H1 (cell line): ENCODE measurements at regions not wholly inside any gene's neighbourhood (a gene's known extent, or its start where the extent isn't known, plus 50 kb on each side); places are given as distances from the start of the nearest gene placed in this dataset.
"Not testable (repeated sequence)": the region's sequence is repeated elsewhere in the genome, so short reads cannot be mapped to it uniquely, and the experiment has no call there.

Experiments
- CTCF ChIA-PET: fragments of 300-600 bp; sonication (Branson Sonifier 250); formaldehyde crosslinking; loops from one replicate; lab custom pipeline; 2021; ENCODE audit not compliant: partially characterized antibody; lab: Charles Lee
- POLR2A ChIA-PET: fragments of 300-600 bp; sonication (Branson Sonifier 250); formaldehyde crosslinking; loops from one replicate; lab custom pipeline; 2021; ENCODE audit warnings: inconsistent platforms; ENCODE audit not compliant: partially characterized antibody; lab: Charles Lee
- DNase-seq, 2 experiments: peaks; one replicate each; pipeline versions ENCODE4 v3.0.0 to v3.0.0-alpha.2; 2010 to 2022; ENCODE audit warnings: low spot score in 2 of 2, low read depth in 1 of 2, mixed read lengths in 1 of 2
- FAIRE-seq: peaks from 2 replicates; lab custom pipeline; 2011; peaks lifted over from hg19 to GRCh38; lab: Jason Lieb, UNC
- H2AFZ ChIP-seq: 2 replicates; pipeline ENCODE4 v1.8.1; 2012; ENCODE audit warnings: low read length, inconsistent platforms
- H2AK5ac ChIP-seq: 2 replicates; pipeline ENCODE4 v1.6.1; 2013; ENCODE audit warnings: low read depth, low read length
- H2BK120ac ChIP-seq: replicated peaks from 2 replicates; pipeline ENCODE3; 2013; ENCODE audit warnings: low read depth, low read length, inconsistent platforms
- H2BK12ac ChIP-seq: 2 replicates; pipeline ENCODE4 v1.6.1; 2013; ENCODE audit warnings: low read depth, low read length
- H2BK15ac ChIP-seq: 2 replicates; pipeline ENCODE4 v1.6.1; 2013; ENCODE audit warnings: low read length
- H2BK20ac ChIP-seq: 2 replicates; pipeline ENCODE4 v1.6.1; 2013; ENCODE audit warnings: low read length
- H2BK5ac ChIP-seq: 2 replicates; pipeline ENCODE4 v1.6.1; 2013; ENCODE audit warnings: low read depth, low read length
- H3K14ac ChIP-seq: 2 replicates; pipeline ENCODE4 v1.6.1; 2013; ENCODE audit warnings: inconsistent platforms; ENCODE audit not compliant: insufficient read length
- H3K18ac ChIP-seq: 2 replicates; pipeline ENCODE4 v1.6.1; 2013; ENCODE audit warnings: low read length; ENCODE audit errors: extremely low read depth
- H3K23ac ChIP-seq: 2 replicates; pipeline ENCODE4 v1.6.1; 2013; ENCODE audit warnings: inconsistent platforms; ENCODE audit not compliant: insufficient read length
- H3K23me2 ChIP-seq: 2 replicates; pipeline ENCODE4 v1.6.1; 2013; ENCODE audit warnings: low read depth, low read length
- H3K27ac ChIP-seq: 2 replicates; pipeline ENCODE4 v1.6.1; 2011; ENCODE audit warnings: low read depth, low read length, inconsistent platforms
- H3K27me3 ChIP-seq, 4 experiments: replicated peaks in 1 of 4; 1 replicate in 1 of 4; 2 replicates in 3 of 4; pipeline versions ENCODE4 v1.6.1 to v1.8.1; 2011 to 2013; ENCODE audit warnings: low read length in 3 of 4, mild to moderate bottlenecking in 3 of 4, inconsistent platforms in 2 of 4, mixed read lengths in 2 of 4, moderate library complexity in 1 of 4; ENCODE audit not compliant: control insufficient read depth in 3 of 4, insufficient read depth in 3 of 4; ENCODE audit errors: extremely low read depth in 1 of 4
- H3K36me3 ChIP-seq, 4 experiments: 2 replicates each; pipeline versions ENCODE4 v1.6.1 to v1.8.1; 2011 to 2013; ENCODE audit warnings: mild to moderate bottlenecking in 4 of 4, low read length in 3 of 4, moderate library complexity in 2 of 4, control low read depth in 1 of 4, inconsistent platforms in 1 of 4; ENCODE audit not compliant: insufficient read depth in 4 of 4, control insufficient read depth in 2 of 4
- H3K4ac ChIP-seq: replicated peaks from 2 replicates; pipeline ENCODE3; 2013; ENCODE audit warnings: low read length, low read depth, mixed read lengths, inconsistent platforms; ENCODE audit not compliant: insufficient read length
- H3K4me1 ChIP-seq, 4 experiments: replicated peaks in 1 of 4; 1 replicate in 1 of 4; 2 replicates in 3 of 4; pipeline versions ENCODE4 v1.6.1 to v1.8.1; 2011 to 2013; ENCODE audit warnings: low read length in 3 of 4, inconsistent platforms in 2 of 4, mixed read lengths in 1 of 4; ENCODE audit not compliant: insufficient read depth in 4 of 4, control insufficient read depth in 3 of 4
- H3K4me2 ChIP-seq, 2 experiments: 2 replicates each; pipeline versions ENCODE4 v1.6.1 to v1.8.1; 2011 to 2013; ENCODE audit warnings: low read depth in 2 of 2, low read length in 2 of 2, control low read depth in 1 of 2, inconsistent platforms in 1 of 2, mild to moderate bottlenecking in 1 of 2; ENCODE audit not compliant: insufficient read depth in 1 of 2
- H3K4me3 ChIP-seq, 4 experiments: fragments of 200-600, 300-600 bp in 1 of 4; sonication (generic), shearing (Covaris generic), sonication (Bioruptor Twin) in 1 of 4; 2 replicates each; pipeline versions ENCODE4 v1.5.1 to v1.8.1; 2011 to 2016; ENCODE audit warnings: low read length in 4 of 4, low read depth in 3 of 4, control low read depth in 2 of 4, inconsistent platforms in 2 of 4, mild to moderate bottlenecking in 2 of 4, mixed read lengths in 1 of 4, moderate library complexity in 1 of 4; ENCODE audit not compliant: insufficient read depth in 2 of 4; ENCODE audit errors: extremely low read depth in 1 of 4
- H3K56ac ChIP-seq: replicated peaks from 2 replicates; pipeline ENCODE3; 2013; ENCODE audit warnings: low read depth, mild to moderate bottlenecking, mixed read lengths, low read length, inconsistent platforms; ENCODE audit not compliant: insufficient read length
- H3K79me1 ChIP-seq: 2 replicates; pipeline ENCODE4 v1.6.1; 2013; ENCODE audit warnings: low read depth, low read length, control low read depth
- H3K79me2 ChIP-seq, 2 experiments: 2 replicates each; pipeline versions ENCODE4 v1.6.1 to v1.8.1; 2012 to 2013; ENCODE audit warnings: low read length in 2 of 2, mild to moderate bottlenecking in 2 of 2, inconsistent platforms in 1 of 2; ENCODE audit not compliant: insufficient read depth in 2 of 2, control insufficient read depth in 1 of 2
- H3K9ac ChIP-seq, 4 experiments: replicated peaks in 1 of 4; 1 replicate in 1 of 4; 2 replicates in 3 of 4; pipeline versions ENCODE4 v1.6.1 to v1.8.1; 2011 to 2013; ENCODE audit warnings: low read depth in 3 of 4, low read length in 3 of 4, control low read depth in 2 of 4, mild to moderate bottlenecking in 2 of 4, moderate library complexity in 2 of 4, inconsistent platforms in 1 of 4; ENCODE audit errors: extremely low read depth in 1 of 4
- H3K9me3 ChIP-seq, 2 experiments: 2 replicates each; pipeline versions ENCODE4 v1.6.1 to v1.8.1; 2012 to 2013; ENCODE audit warnings: mild to moderate bottlenecking in 2 of 2, moderate library complexity in 2 of 2, control low read depth in 1 of 2, inconsistent platforms in 1 of 2, low read depth in 1 of 2, low read length in 1 of 2, mixed read lengths in 1 of 2; ENCODE audit not compliant: insufficient read depth in 2 of 2
- H4K20me1 ChIP-seq, 2 experiments: replicated peaks in 1 of 2; 2 replicates each; pipeline versions ENCODE3 to v1.8.1; 2011 to 2013; ENCODE audit warnings: inconsistent platforms in 2 of 2, low read length in 2 of 2, mild to moderate bottlenecking in 1 of 2; ENCODE audit not compliant: insufficient read depth in 2 of 2, control insufficient read depth in 1 of 2
- H4K5ac ChIP-seq: 2 replicates; pipeline ENCODE4 v1.6.1; 2013; ENCODE audit warnings: low read length, low read depth, mixed read lengths, inconsistent platforms; ENCODE audit not compliant: insufficient read length
- H4K8ac ChIP-seq: 2 replicates; pipeline ENCODE4 v1.8.0; 2013; ENCODE audit warnings: mild to moderate bottlenecking, moderate library complexity, low read length, inconsistent platforms; ENCODE audit not compliant: insufficient read depth; ENCODE audit errors: extremely low read depth
- H4K91ac ChIP-seq: replicated peaks from 2 replicates; pipeline ENCODE3; 2013; ENCODE audit warnings: low read length, mixed read lengths, inconsistent platforms; ENCODE audit not compliant: insufficient read length
- RBBP5 ChIP-seq: IDR thresholded peaks from 2 replicates; pipeline ENCODE4 v1.7.1; 2012; ENCODE audit warnings: low read depth, mild to moderate bottlenecking, inconsistent platforms, low read length, moderate library complexity, borderline replicate concordance
- WGBS, 2 experiments: shearing (Covaris generic) in 1 of 2; methylation state at CpG; one replicate each; pipeline versions ENCODE4 v1.1.6 to v1.1.7; 2013 to 2015; ENCODE audit warnings: low lambda C conversion rate in 2 of 2, mixed read lengths in 2 of 2, inconsistent platforms in 1 of 2, low coverage in 1 of 2, missing lambda C conversion rate in 1 of 2; ENCODE audit not compliant: insufficient replicate concordance in 2 of 2, insufficient coverage in 1 of 2, insufficient read length in 1 of 2; ENCODE audit errors: extremely low coverage in 1 of 2, missing lambda C conversion rate in 1 of 2; 5-methylcytosine and 5-hydroxymethylcytosine counted together

DNA sequence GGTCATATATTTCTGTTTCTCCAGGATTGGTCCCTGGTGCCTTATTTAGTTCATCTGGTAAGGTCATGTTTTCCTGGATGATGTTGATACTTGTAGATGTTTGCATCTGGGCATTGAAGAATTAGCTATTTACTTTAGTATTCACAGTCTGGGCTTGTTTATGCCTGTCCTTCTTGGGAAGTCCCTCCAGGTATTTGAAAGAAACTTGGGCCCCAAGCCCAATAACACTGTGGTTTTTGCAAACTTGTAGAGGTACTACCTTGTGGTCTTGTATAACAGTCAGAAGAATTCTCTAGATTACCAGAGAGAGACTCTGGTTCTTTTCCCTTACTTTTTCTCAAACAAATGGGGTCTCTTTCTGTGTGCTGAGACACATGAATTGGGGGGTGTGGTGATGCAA is 251.4 kb upstream of the B3GALT2 start (continued):
- no peak for TF ChIP-seq RBBP5

DNA sequence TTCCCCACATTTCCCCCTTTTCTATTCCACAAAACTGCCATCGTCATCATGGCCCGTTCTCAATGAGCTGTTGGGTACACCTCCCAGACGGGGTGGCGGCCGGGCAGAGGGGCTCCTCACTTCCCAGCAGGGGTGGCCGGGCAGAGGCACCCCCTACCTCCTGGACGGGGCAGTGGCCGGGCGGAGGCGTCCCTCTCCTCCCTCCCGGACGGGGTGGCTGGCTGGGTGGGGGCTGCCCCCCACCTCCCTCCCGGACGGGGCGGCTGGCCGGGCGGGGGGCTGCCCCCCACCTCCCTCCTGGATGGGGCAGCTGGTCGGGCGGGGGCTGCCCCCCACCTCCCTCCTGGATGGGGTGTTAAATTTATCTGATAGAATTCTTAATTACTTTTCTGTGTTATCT is 250.9 kb upstream of the B3GALT2 start:
- H4K91ac ChIP-seq, DNase-seq, H3K23me2 ChIP-seq, H3K27me3 ChIP-seq, H2BK15ac ChIP-seq, H2BK12ac ChIP-seq, POLR2A ChIA-PET, H3K18ac ChIP-seq, H3K4me1 ChIP-seq, H3K9ac ChIP-seq, H2BK5ac ChIP-seq, H2AFZ ChIP-seq, FAIRE-seq, H3K14ac ChIP-seq, H4K8ac ChIP-seq, H3K4me2 ChIP-seq, H3K23ac ChIP-seq, H3K56ac ChIP-seq, H3K4me3 ChIP-seq, H2AK5ac ChIP-seq, H3K79me2 ChIP-seq, H4K5ac ChIP-seq, H3K79me1 ChIP-seq, H3K4ac ChIP-seq, H2BK20ac ChIP-seq, H4K20me1 ChIP-seq, H3K36me3 ChIP-seq, H3K27ac ChIP-seq, H2BK120ac ChIP-seq: not testable (repeated sequence)
- 79% methylated on average over 3 of the region's 19 CpGs; no CpG with 5 or more reads in 1 of the 2 experiments for WGBS, 2 experiments
- CTCF ChIA-PET: interaction anchor here (1.1 kb wide), 1 partner anchor 347 kb away, joined by 4 read pairs; no protein-coding TSS in a partner anchor
- H3K9me3 ChIP-seq: peaks cover 20 to 22% of the 10 kb centered on the region in 2 experiments
